Smooth muscle cell (in vitro differentiated cells): ENCODE measurements at regions not wholly inside any gene's neighbourhood (a gene's known extent, or its start where the extent isn't known, plus 50 kb on each side); places are given as distances from the start of the nearest gene placed in this dataset.

Experiments used
- DNase-seq: peaks from one replicate; lab custom pipeline; 2025; ENCODE audit not compliant: unreplicated experiment; lab: John Stamatoyannopoulos, UW
- H2AFZ ChIP-seq: fragments of 200-600 bp; sonication (generic); 2 replicates; pipeline ENCODE4 v1.6.0; 2016; ENCODE audit warnings: antibody characterized with exemption, low read depth, mild to moderate bottlenecking
- H3F3A ChIP-seq: fragments of 200-600 bp; sonication (generic); 2 replicates; pipeline ENCODE4 v1.6.0; 2017; ENCODE audit warnings: antibody characterized with exemption, low read depth
- H3K27ac ChIP-seq: fragments of 200-600 bp; sonication (generic); 2 replicates; pipeline ENCODE4 v1.5.1; 2016; ENCODE audit warnings: low read depth, mild to moderate bottlenecking
- H3K27me3 ChIP-seq: fragments of 200-600 bp; sonication (generic); 2 replicates; pipeline ENCODE4 v1.6.1; 2016; ENCODE audit warnings: low read depth, mild to moderate bottlenecking
- H3K36me3 ChIP-seq: fragments of 200-600 bp; sonication (generic); 2 replicates; pipeline ENCODE4 v1.5.1; 2016; ENCODE audit warnings: low read depth
- H3K4me1 ChIP-seq: fragments of 200-600 bp; sonication (generic); 2 replicates; pipeline ENCODE4 v1.5.1; 2016; ENCODE audit warnings: low read depth
- H3K4me2 ChIP-seq: fragments of 200-600 bp; sonication (generic); 2 replicates; pipeline ENCODE4 v1.6.0; 2016; ENCODE audit warnings: mild to moderate bottlenecking
- H3K4me3 ChIP-seq: fragments of 200-600 bp; sonication (generic); 2 replicates; pipeline ENCODE4 v1.5.1; 2016; ENCODE audit warnings: mild to moderate bottlenecking
- H3K79me2 ChIP-seq: fragments of 200-600 bp; sonication (generic); 2 replicates; pipeline ENCODE4 v1.6.0; 2016; ENCODE audit warnings: low read depth, mild to moderate bottlenecking
- H3K9ac ChIP-seq: fragments of 200-600 bp; sonication (generic); 2 replicates; pipeline ENCODE4 v1.6.0; 2016; ENCODE audit warnings: low read depth
- H3K9me3 ChIP-seq: fragments of 200-600 bp; sonication (generic); replicated peaks from 2 replicates; pipeline ENCODE4 v1.5.1; 2016; ENCODE audit warnings: low read depth
- H4K20me1 ChIP-seq: fragments of 200-600 bp; sonication (generic); 2 replicates; pipeline ENCODE4 v1.6.0; 2016; ENCODE audit warnings: low read depth
- CTCF ChIP-seq: fragments of 200-600 bp; sonication (generic); IDR thresholded peaks from 2 replicates; pipeline ENCODE4 v1.5.1; 2017; ENCODE audit warnings: borderline replicate concordance, mild to moderate bottlenecking, antibody characterized with exemption; ENCODE audit not compliant: insufficient read depth, poor library complexity, severe bottlenecking
- WGBS: methylation state at CpG from one replicate; pipeline ENCODE4 v1.1.7; 2016; ENCODE audit warnings: low lambda C conversion rate; 5-methylcytosine and 5-hydroxymethylcytosine counted together

GRCh38 chr3:67288466-67289106, 290.5 kb downstream of the KBTBD8 start:
- WGBS = 72% methylated on average over 1 of the region's 1 CpG
- no peak for TF ChIP-seq CTCF
- peaks cover 5% of the 10 kb centered on the region for H3K4me1 ChIP-seq
- no peaks in the 10 kb centered on the region for H3K9me3 ChIP-seq
- H2AFZ ChIP-seq = no peak overlapping the region
- H3K9ac ChIP-seq = no peak overlapping the region
- no peaks in the 10 kb centered on the region for H3F3A ChIP-seq
- no peak overlapping the region for H3K4me3 ChIP-seq
- no peak for DNase-seq
- no peak overlapping the region for H3K4me2 ChIP-seq
- H3K27me3 ChIP-seq = no peaks in the 10 kb centered on the region
- no peaks in the 10 kb centered on the region for H3K79me2 ChIP-seq
- H3K36me3 ChIP-seq = no peaks in the 10 kb centered on the region
- H4K20me1 ChIP-seq = no peaks in the 10 kb centered on the region
- H3K27ac ChIP-seq = no peak overlapping the region

DNA sequence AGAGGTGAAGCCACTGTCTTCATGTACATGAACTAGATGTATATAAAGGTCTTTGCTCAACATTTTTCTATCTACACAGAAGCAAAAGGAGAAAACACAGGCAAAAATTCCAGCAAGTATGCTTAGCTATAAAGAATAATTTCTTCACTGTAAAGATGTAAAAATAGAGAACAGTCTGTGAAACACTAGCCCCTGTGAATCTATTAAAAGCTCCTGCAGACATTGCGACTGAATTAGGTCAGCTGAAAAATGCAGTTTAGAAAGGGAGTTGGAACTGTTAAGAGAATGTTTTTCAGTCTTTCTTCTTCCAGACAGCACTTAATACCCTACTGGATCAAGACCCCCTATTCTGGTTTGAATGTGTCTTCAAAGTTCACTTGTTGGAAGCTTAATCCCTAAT, 291.5 kb downstream of the KBTBD8 start:
- no peaks in the 10 kb centered on the region for H4K20me1 ChIP-seq
- no peaks in the 10 kb centered on the region for H3K9me3 ChIP-seq
- no peaks in the 10 kb centered on the region for H3K36me3 ChIP-seq
- no peak overlapping the region for H2AFZ ChIP-seq
- H3K4me1 ChIP-seq = peaks cover 5% of the 10 kb centered on the region
- no peak overlapping the region for H3K9ac ChIP-seq
- DNase-seq = no peak
- H3K4me2 ChIP-seq = no peak overlapping the region
- H3K27me3 ChIP-seq = no peaks in the 10 kb centered on the region
- H3K4me3 ChIP-seq = no peak overlapping the region
- H3K27ac ChIP-seq = no peak overlapping the region
- 54% methylated on average over 1 of the region's 1 CpG for WGBS
- H3K79me2 ChIP-seq = no peaks in the 10 kb centered on the region
- no peaks in the 10 kb centered on the region for H3F3A ChIP-seq
- TF ChIP-seq CTCF = no peak

GRCh38 chr3:67290438-67290837, 292.3 kb downstream of the KBTBD8 start:
- H3K4me3 ChIP-seq = no peak overlapping the region
- H3K79me2 ChIP-seq = no peaks in the 10 kb centered on the region
- TF ChIP-seq CTCF = no peak
- H3K27ac ChIP-seq = no peak overlapping the region
- H3K4me1 ChIP-seq = peaks cover 5% of the 10 kb centered on the region
- DNase-seq = no peak
- H3K27me3 ChIP-seq = no peaks in the 10 kb centered on the region
- no peak overlapping the region for H3K9ac ChIP-seq
- H3K4me2 ChIP-seq = no peak overlapping the region
- H3K36me3 ChIP-seq = no peaks in the 10 kb centered on the region
- no peak overlapping the region for H2AFZ ChIP-seq
- no peaks in the 10 kb centered on the region for H3F3A ChIP-seq
- 92% methylated on average over 4 of the region's 4 CpGs for WGBS
- H4K20me1 ChIP-seq = no peaks in the 10 kb centered on the region
- H3K9me3 ChIP-seq = no peaks in the 10 kb centered on the region
